ENCODE measurements at regions not wholly inside any gene's neighbourhood (a gene's known extent, or its start where the extent isn't known, plus 50 kb on each side); places are given as distances from the start of the nearest gene placed in this dataset.
A peak's percentile ranks its signal among the peaks of the same experiment; 100 is the strongest.

- H3K36me3 Mint-ChIP-seq (ENCODE audit: low read depth, unreplicated experiment), result no peaks in the 10 kb centered on the region
- no peak for TF ChIP-seq CTCF (IDR thresholded peaks at IDR 0.05; ENCODE audit: insufficient read depth, low read depth, low read length)
- no peak for TF ChIP-seq EZH2 (IDR thresholded peaks at IDR 0.05; ENCODE audit: insufficient read depth, low read length)
- no peak overlapping the region for H3K27ac Mint-ChIP-seq (ENCODE audit: unreplicated experiment)
- no peaks in the 10 kb centered on the region for H4K20me1 ChIP-seq (ENCODE audit: insufficient read depth, low read length)
- DNase-seq (ENCODE audit: low read depth), result peak; percentile 33
- peak overlapping the region; percentile 64 for H2AFZ ChIP-seq (ENCODE audit: low read depth, low read length)
- no peak overlapping the region for H3K4me3 Mint-ChIP-seq (ENCODE audit: unreplicated experiment)
- H3K9me3 ChIP-seq (ENCODE audit: insufficient read depth, low read depth, low read length), result no peaks in the 10 kb centered on the region
- H3K27ac ChIP-seq (ENCODE audit: low read depth, low read length), result peak overlapping the region; percentile 80
- no peaks in the 10 kb centered on the region for H3K79me2 ChIP-seq (ENCODE audit: insufficient read depth, low read length)
- peaks cover 35% of the 10 kb centered on the region for H3K4me1 ChIP-seq (ENCODE audit: insufficient read depth, low read length)
- no peaks in the 10 kb centered on the region for H3K36me3 ChIP-seq (ENCODE audit: insufficient read depth, low read length)
- H3K4me1 Mint-ChIP-seq (ENCODE audit: low read depth, unreplicated experiment), result peaks cover 37% of the 10 kb centered on the region
- H3K9me3 Mint-ChIP-seq (ENCODE audit: unreplicated experiment), result no peaks in the 10 kb centered on the region
- FAIRE-seq, result no peak
- H3K4me2 ChIP-seq (ENCODE audit: low read length), result peak overlapping the region; percentile 80
- no peaks in the 10 kb centered on the region for H3K27me3 Mint-ChIP-seq (ENCODE audit: low read depth, unreplicated experiment)
- no peaks in the 10 kb centered on the region for H3K27me3 ChIP-seq (ENCODE audit: insufficient read depth, low read length)
- peak overlapping the region; percentile 30 for H3K9ac ChIP-seq (ENCODE audit: low read length)
- peak overlapping the region; percentile 5 for H3K4me3 ChIP-seq (ENCODE audit: insufficient read depth, low read depth, low read length)
These were observed 102.1 kb downstream of the ADSS2 start for GRCh38 chr1:244349581-244350001.

- Histone ChIP-seq H2AFZ (ENCODE audit: low read depth, low read length) (no peak overlapping the region), H3K27ac (ENCODE audit: low read depth, low read length) (no peak overlapping the region), H3K36me3 (ENCODE audit: insufficient read depth, low read length) (no peaks in the 10 kb centered on the region), H3K9ac (ENCODE audit: low read length) (no peak overlapping the region), H3K4me2 (ENCODE audit: low read length) (peak overlapping the region; percentile 80), H3K4me1 (ENCODE audit: insufficient read depth, low read length) (peaks cover 35% of the 10 kb centered on the region), H3K27me3 (ENCODE audit: insufficient read depth, low read length) (no peaks in the 10 kb centered on the region), H3K79me2 (ENCODE audit: insufficient read depth, low read length) (no peaks in the 10 kb centered on the region), H3K9me3 (ENCODE audit: insufficient read depth, low read depth, low read length) (no peaks in the 10 kb centered on the region), H3K4me3 (ENCODE audit: insufficient read depth, low read depth, low read length) (no peak overlapping the region), H4K20me1 (ENCODE audit: insufficient read depth, low read length) (no peaks in the 10 kb centered on the region)
- no peak overlapping the region for H3K27ac Mint-ChIP-seq (ENCODE audit: unreplicated experiment)
- H3K4me1 Mint-ChIP-seq (ENCODE audit: low read depth, unreplicated experiment), result peaks cover 38% of the 10 kb centered on the region
- H3K36me3 Mint-ChIP-seq (ENCODE audit: low read depth, unreplicated experiment), result no peaks in the 10 kb centered on the region
- peak overlapping the region; percentile 42 for H3K4me3 Mint-ChIP-seq (ENCODE audit: unreplicated experiment)
- H3K9me3 Mint-ChIP-seq (ENCODE audit: unreplicated experiment), result no peaks in the 10 kb centered on the region
- FAIRE-seq, result no peak
- H3K27me3 Mint-ChIP-seq (ENCODE audit: low read depth, unreplicated experiment), result no peaks in the 10 kb centered on the region
- TF ChIP-seq EZH2 (IDR thresholded peaks at IDR 0.05; ENCODE audit: insufficient read depth, low read length), result no peak
- no peak for TF ChIP-seq CTCF (IDR thresholded peaks at IDR 0.05; ENCODE audit: insufficient read depth, low read depth, low read length)
- no peak for DNase-seq (ENCODE audit: low read depth)
These were observed 101.7 kb downstream of the ADSS2 start for GRCh38 chr1:244350027-244350426.

GRCh38 chr1:244352156-244352830 lies 99.4 kb downstream of the ADSS2 start:
- Histone ChIP-seq H2AFZ (ENCODE audit: low read depth, low read length) (peak overlapping the region; percentile 1), H3K4me2 (ENCODE audit: low read length) (no peak overlapping the region), H3K9ac (ENCODE audit: low read length) (no peak overlapping the region), H3K27ac (ENCODE audit: low read depth, low read length) (no peak overlapping the region), H4K20me1 (ENCODE audit: insufficient read depth, low read length) (no peaks in the 10 kb centered on the region), H3K27me3 (ENCODE audit: insufficient read depth, low read length) (no peaks in the 10 kb centered on the region), H3K36me3 (ENCODE audit: insufficient read depth, low read length) (no peaks in the 10 kb centered on the region), H3K4me1 (ENCODE audit: insufficient read depth, low read length) (peaks cover 35% of the 10 kb centered on the region), H3K79me2 (ENCODE audit: insufficient read depth, low read length) (no peaks in the 10 kb centered on the region), H3K4me3 (ENCODE audit: insufficient read depth, low read depth, low read length) (no peak overlapping the region), H3K9me3 (ENCODE audit: insufficient read depth, low read depth, low read length) (no peaks in the 10 kb centered on the region)
- DNase-seq (ENCODE audit: low read depth), result no peak
- no peaks in the 10 kb centered on the region for H3K36me3 Mint-ChIP-seq (ENCODE audit: low read depth, unreplicated experiment)
- FAIRE-seq, result no peak
- peaks cover 37% of the 10 kb centered on the region for H3K4me1 Mint-ChIP-seq (ENCODE audit: low read depth, unreplicated experiment)
- H3K4me3 Mint-ChIP-seq (ENCODE audit: unreplicated experiment), result no peak overlapping the region
- TF ChIP-seq CTCF (IDR thresholded peaks at IDR 0.05; ENCODE audit: insufficient read depth, low read depth, low read length) (no peak), EZH2 (IDR thresholded peaks at IDR 0.05; ENCODE audit: insufficient read depth, low read length) (no peak)
- no peaks in the 10 kb centered on the region for H3K9me3 Mint-ChIP-seq (ENCODE audit: unreplicated experiment)
- peak overlapping the region; percentile 93 for H3K27ac Mint-ChIP-seq (ENCODE audit: unreplicated experiment)
- H3K27me3 Mint-ChIP-seq (ENCODE audit: low read depth, unreplicated experiment), result no peaks in the 10 kb centered on the region
